22Rv1 (cell line): ENCODE measurements at regions not wholly inside any gene's neighbourhood (a gene's known extent, or its start where the extent isn't known, plus 50 kb on each side); places are given as distances from the start of the nearest gene placed in this dataset.

Experiments used
- H3K27ac ChIP-seq: fragments of 450-650 bp; 2 replicates; pipeline ENCODE4 v1.5.1; 2017
- ZFX ChIP-seq: fragments of 450-650 bp; IDR thresholded peaks from 2 replicates; pipeline ENCODE4 v1.6.1; 2017; ENCODE audit warnings: antibody characterized with exemption, borderline replicate concordance
- TF ChIP-seq, protein P1 (sequence below): fragments of 450-650 bp; IDR thresholded peaks from 2 replicates; pipeline ENCODE4 v1.5.1; 2017; ENCODE audit warnings: mild to moderate bottlenecking

DNA sequence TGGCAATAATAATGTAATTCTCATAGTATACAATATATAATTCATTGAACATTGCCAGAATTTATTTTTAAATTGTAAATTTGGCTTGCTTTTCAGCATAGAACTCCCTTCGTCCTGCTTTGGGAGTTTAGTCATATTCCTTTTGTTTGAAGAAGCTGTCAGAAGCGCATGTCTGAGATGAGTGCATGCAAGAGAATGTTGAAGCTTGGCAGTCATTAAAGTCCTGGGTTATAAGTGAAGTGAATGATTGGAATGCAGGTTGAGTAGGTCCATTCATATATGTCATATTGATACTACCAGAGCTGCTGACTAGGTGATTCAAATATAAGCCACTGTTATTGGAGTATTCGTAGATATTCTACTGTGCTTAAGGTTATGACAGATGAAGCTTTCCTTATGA is 243.6 kb upstream of the MDFIC2 start:
- H3K27ac ChIP-seq: no peak overlapping the region
- TF ChIP-seq ZFX: no peak
- TF ChIP-seq, protein P1, sequence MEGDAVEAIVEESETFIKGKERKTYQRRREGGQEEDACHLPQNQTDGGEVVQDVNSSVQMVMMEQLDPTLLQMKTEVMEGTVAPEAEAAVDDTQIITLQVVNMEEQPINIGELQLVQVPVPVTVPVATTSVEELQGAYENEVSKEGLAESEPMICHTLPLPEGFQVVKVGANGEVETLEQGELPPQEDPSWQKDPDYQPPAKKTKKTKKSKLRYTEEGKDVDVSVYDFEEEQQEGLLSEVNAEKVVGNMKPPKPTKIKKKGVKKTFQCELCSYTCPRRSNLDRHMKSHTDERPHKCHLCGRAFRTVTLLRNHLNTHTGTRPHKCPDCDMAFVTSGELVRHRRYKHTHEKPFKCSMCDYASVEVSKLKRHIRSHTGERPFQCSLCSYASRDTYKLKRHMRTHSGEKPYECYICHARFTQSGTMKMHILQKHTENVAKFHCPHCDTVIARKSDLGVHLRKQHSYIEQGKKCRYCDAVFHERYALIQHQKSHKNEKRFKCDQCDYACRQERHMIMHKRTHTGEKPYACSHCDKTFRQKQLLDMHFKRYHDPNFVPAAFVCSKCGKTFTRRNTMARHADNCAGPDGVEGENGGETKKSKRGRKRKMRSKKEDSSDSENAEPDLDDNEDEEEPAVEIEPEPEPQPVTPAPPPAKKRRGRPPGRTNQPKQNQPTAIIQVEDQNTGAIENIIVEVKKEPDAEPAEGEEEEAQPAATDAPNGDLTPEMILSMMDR: no peak

DNA sequence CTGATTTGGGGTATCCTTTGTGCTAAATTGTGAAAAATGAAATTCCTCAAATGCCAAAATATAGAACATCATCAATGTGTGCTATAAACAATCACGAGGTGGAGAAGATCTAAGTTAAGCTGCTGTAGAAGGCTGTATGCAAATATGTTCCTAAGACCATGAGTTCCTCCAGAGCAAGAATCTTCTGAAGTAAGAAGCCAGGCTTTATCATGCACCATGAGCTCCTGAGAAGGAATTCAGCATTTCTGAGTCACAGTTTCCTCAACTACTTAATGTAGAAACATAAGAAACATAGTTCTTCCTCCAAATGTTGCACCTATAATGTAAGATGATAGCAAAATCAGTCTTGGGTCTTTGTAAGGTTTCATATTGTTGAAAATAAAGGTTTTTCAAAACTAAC is 241.7 kb upstream of the MDFIC2 start:
- no peak for TF ChIP-seq ZFX
- TF ChIP-seq, protein P1: no peak
- no peak overlapping the region for H3K27ac ChIP-seq

DNA sequence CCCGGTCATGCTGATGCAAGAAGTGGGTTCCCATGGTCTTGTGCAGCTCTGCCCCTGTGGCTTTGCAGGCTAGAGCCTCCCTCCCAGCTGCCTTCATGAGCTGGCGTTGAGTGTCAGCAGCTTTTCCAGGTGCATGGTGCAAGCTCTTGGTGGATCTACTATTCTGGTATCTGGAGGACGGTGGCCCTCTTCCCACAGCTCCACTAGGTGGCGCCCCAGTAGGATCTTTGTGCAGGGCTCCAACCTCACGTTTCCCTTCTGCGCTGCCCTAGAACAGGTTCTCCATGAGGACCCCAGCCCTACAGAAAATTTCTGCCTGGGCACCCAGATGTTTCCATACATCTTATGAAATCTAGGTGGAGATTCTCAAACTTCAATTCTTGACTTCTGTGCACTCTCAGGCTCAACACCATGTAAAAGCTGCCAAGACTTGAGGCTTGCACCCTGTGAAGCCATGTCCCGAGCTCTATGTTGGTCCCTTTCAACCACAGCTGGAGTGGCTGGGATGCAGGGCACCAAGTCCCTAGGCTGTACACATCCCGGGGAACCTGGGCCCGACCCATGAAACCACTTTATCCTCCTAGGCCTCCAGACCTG is 238.4 kb upstream of the MDFIC2 start:
- TF ChIP-seq ZFX: no peak
- TF ChIP-seq, protein P1: peak; percentile 85
- no peak overlapping the region for H3K27ac ChIP-seq

DNA sequence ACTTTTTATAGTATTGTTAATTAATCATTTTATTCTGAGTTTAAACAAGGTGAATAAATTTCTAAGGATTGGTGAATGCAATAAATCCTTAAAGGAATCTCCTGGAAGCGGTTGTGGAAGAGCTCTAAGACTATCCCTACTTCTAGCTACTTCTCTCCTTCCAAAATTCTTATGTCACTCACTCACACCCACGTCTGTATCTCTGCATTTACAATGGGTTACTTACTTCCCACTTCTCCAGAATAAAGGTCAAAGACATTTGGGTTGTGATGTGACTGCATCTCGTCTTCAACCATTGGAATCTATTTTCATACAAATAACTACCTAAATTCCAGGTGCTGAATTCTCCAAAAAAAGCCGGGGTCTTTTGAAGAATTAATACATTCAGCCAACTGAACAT is 234.2 kb upstream of the MDFIC2 start:
- TF ChIP-seq, protein P1: no peak
- no peak for TF ChIP-seq ZFX
- H3K27ac ChIP-seq: no peak overlapping the region

DNA sequence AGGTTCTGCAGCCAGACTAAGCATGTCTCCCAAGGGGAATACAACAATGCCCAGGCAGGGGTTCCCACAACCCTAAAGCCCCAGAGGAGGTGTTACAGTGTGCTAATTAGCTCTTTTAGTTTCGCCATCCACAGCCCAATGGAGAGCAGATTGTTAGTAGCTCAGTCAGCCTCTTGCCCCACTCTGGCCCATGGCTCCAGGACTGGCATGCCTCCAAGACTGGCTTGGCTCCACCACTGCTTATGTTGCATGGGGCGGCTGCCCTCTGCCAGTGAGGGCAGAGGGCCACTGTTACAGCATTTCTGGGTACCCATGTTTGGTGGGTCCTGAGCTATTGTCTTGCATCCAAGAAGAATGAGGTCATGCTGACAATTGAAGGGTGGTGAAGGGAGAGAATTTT is 231.1 kb upstream of the MDFIC2 start:
- no peak for TF ChIP-seq ZFX
- TF ChIP-seq, protein P1: no peak
- no peak overlapping the region for H3K27ac ChIP-seq

DNA sequence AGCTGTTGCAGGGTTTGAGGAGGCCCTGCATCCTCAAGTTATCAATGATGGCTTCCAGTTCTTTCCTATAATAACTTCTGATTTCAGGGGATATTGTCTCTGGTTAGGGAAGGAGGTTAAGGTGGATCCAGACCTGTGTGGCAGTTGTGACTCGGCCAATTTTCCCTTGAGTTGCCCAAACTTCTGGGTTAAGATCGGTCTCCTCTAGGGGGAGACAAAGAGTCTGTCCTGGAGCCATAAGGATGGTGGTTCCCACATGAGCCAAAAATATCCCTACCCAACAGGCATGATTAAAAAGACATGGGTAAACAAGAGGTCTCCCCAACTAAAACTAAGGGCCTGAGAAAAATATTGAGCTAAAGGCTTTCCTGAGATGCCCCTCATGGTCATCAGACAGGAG is 227.5 kb upstream of the MDFIC2 start:
- TF ChIP-seq ZFX: no peak
- TF ChIP-seq, protein P1: peak; percentile 77
- H3K27ac ChIP-seq: no peak overlapping the region

DNA sequence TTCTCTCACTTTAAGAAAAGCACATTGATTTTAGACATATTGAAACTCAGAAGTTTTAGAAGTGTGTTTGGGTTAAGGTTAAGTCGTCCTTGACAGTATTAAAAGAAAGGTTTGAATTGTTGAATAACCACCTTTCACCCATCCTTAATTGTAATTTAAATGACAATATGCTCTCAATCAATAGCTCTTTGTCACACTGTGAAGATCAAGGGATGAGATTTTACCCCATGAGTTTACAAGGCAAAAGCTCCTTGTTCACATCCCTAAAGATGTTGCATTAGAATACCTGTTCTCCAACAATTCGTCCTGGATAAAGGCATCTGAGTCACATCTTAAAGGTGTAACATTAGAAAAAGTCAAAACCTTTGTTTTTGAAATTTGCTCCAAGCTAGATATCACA is 220.4 kb upstream of the MDFIC2 start:
- TF ChIP-seq, protein P1: no peak
- TF ChIP-seq ZFX: no peak

More for the DNA sequence above, 220.4 kb upstream of the MDFIC2 start:
- no peak overlapping the region for H3K27ac ChIP-seq
